Bronchial epithelial cell (primary cell): ENCODE measurements at regions not wholly inside any gene's neighbourhood (a gene's known extent, or its start where the extent isn't known, plus 50 kb on each side); places are given as distances from the start of the nearest gene placed in this dataset.

Source experiments
- DNase-seq: peaks from one replicate; pipeline ENCODE4 v3.0.0-alpha.2; 2010; ENCODE audit warnings: low read depth
- FAIRE-seq: peaks from 2 replicates; lab custom pipeline; 2011; peaks lifted over from hg19 to GRCh38; lab: Jason Lieb, UNC
- H3K27me3 ChIP-seq: 2 replicates; pipeline ENCODE4 v1.5.1; 2011; ENCODE audit warnings: low read length; ENCODE audit not compliant: control insufficient read depth, insufficient read depth
- H3K36me3 ChIP-seq: 2 replicates; pipeline ENCODE4 v1.5.1; 2011; ENCODE audit warnings: low read length; ENCODE audit not compliant: control insufficient read depth, insufficient read depth
- H3K4me3 ChIP-seq: 2 replicates; pipeline ENCODE4 v1.5.1; 2011; ENCODE audit warnings: mild to moderate bottlenecking, low read depth, low read length, control low read depth
- CTCF ChIP-seq: IDR thresholded peaks from 2 replicates; pipeline ENCODE4 v1.5.1; 2011; ENCODE audit warnings: mild to moderate bottlenecking, moderate library complexity, low read length, control low read depth, inconsistent platforms; ENCODE audit not compliant: insufficient read depth, severe bottlenecking

- no peak for TF ChIP-seq CTCF
- no peaks in the 10 kb centered on the region for H3K27me3 ChIP-seq
- DNase-seq (peak; percentile 8), FAIRE-seq (no peak)
- H3K36me3 ChIP-seq = no peaks in the 10 kb centered on the region
- H3K4me3 ChIP-seq = no peak overlapping the region
These were observed 180.8 kb upstream of the CCDC179 start for GRCh38 chr11:23041001-23041503.

GRCh38 chr11:23058656-23059055, 198.4 kb upstream of the CCDC179 start:
- H3K4me3 ChIP-seq = no peak overlapping the region
- no peaks in the 10 kb centered on the region for H3K27me3 ChIP-seq
- H3K36me3 ChIP-seq = no peaks in the 10 kb centered on the region
- no peak for TF ChIP-seq CTCF
- FAIRE-seq (no peak), DNase-seq (no peak)

- DNase-seq (no peak), FAIRE-seq (no peak)
- Histone ChIP-seq H3K27me3 (no peaks in the 10 kb centered on the region), H3K4me3 (no peak overlapping the region), H3K36me3 (no peaks in the 10 kb centered on the region)
- no peak for TF ChIP-seq CTCF
These were observed 203.0 kb upstream of the CCDC179 start for GRCh38 chr11:23063276-23063675.

- peak; percentile 71 for DNase-seq
- Histone ChIP-seq H3K4me3 (no peak overlapping the region), H3K27me3 (no peaks in the 10 kb centered on the region), H3K36me3 (no peaks in the 10 kb centered on the region)
- FAIRE-seq = no peak
- no peak for TF ChIP-seq CTCF
These were observed 218.2 kb upstream of the CCDC179 start for GRCh38 chr11:23078289-23078971.

GRCh38 chr11:23079382-23079813, 219.1 kb upstream of the CCDC179 start:
- no peak overlapping the region for H3K4me3 ChIP-seq
- FAIRE-seq (no peak), DNase-seq (no peak)
- H3K36me3 ChIP-seq = no peaks in the 10 kb centered on the region
- TF ChIP-seq CTCF = no peak
- no peaks in the 10 kb centered on the region for H3K27me3 ChIP-seq

- no peak for TF ChIP-seq CTCF
- no peaks in the 10 kb centered on the region for H3K36me3 ChIP-seq
- no peaks in the 10 kb centered on the region for H3K27me3 ChIP-seq
- H3K4me3 ChIP-seq = no peak overlapping the region
- FAIRE-seq (no peak), DNase-seq (no peak)
These were observed 227.1 kb upstream of the CCDC179 start for GRCh38 chr11:23087407-23087806.
